ENCODE measurements at regions not wholly inside any gene's neighbourhood (a gene's known extent, or its start where the extent isn't known, plus 50 kb on each side); places are given as distances from the start of the nearest gene placed in this dataset.

- intact Hi-C loops (cut with micrococcal nuclease), result no loop called here
- Histone ChIP-seq H3K4me3 (no peak overlapping the region), H3K9me3 (replicated peaks) (no peaks in the 10 kb centered on the region), H3K36me3 (no peaks in the 10 kb centered on the region), H3K27ac (replicated peaks) (no peak overlapping the region), H3K27me3 (ENCODE audit: low read depth) (no peaks in the 10 kb centered on the region), H3K4me1 (no peaks in the 10 kb centered on the region)
- DNase-seq, result no peak
- no peak for TF ChIP-seq CTCF (IDR thresholded peaks at IDR 0.05; ENCODE audit: borderline replicate concordance)
These were observed 208.6 kb downstream of the CD47 start for GRCh38 chr3:107882261-107882660.

GRCh38 chr3:107881509-107881908 is 209.3 kb downstream of the CD47 start:
- TF ChIP-seq CTCF (IDR thresholded peaks at IDR 0.05; ENCODE audit: borderline replicate concordance), result no peak

GRCh38 chr3:107880702-107881101 is 210.1 kb downstream of the CD47 start:
- no peak overlapping the region for H3K4me3 ChIP-seq
- H3K27me3 ChIP-seq (ENCODE audit: low read depth), result no peaks in the 10 kb centered on the region
- H3K9me3 ChIP-seq (replicated peaks), result no peaks in the 10 kb centered on the region
- no peak for TF ChIP-seq CTCF (IDR thresholded peaks at IDR 0.05; ENCODE audit: borderline replicate concordance)
- H3K36me3 ChIP-seq, result no peaks in the 10 kb centered on the region
- no peak for DNase-seq
- intact Hi-C loops (cut with micrococcal nuclease), result no loop called here
- no peak overlapping the region for H3K27ac ChIP-seq (replicated peaks)
- H3K4me1 ChIP-seq, result no peaks in the 10 kb centered on the region

More at GRCh38 chr3:107881509-107881908, 209.3 kb downstream of the CD47 start:
- Histone ChIP-seq H3K4me1 (no peaks in the 10 kb centered on the region), H3K9me3 (replicated peaks) (no peaks in the 10 kb centered on the region), H3K4me3 (no peak overlapping the region), H3K36me3 (no peaks in the 10 kb centered on the region), H3K27ac (replicated peaks) (no peak overlapping the region), H3K27me3 (ENCODE audit: low read depth) (no peaks in the 10 kb centered on the region)
- intact Hi-C loops (cut with micrococcal nuclease), result no loop called here
- DNase-seq, result no peak

GRCh38 chr3:107877936-107878335 is 212.9 kb downstream of the CD47 start:
- no peaks in the 10 kb centered on the region for H3K9me3 ChIP-seq (replicated peaks)
- no peak for TF ChIP-seq CTCF (IDR thresholded peaks at IDR 0.05; ENCODE audit: borderline replicate concordance)
- DNase-seq, result no peak
- no peaks in the 10 kb centered on the region for H3K27me3 ChIP-seq (ENCODE audit: low read depth)
- H3K27ac ChIP-seq (replicated peaks), result no peak overlapping the region
- intact Hi-C loops (cut with micrococcal nuclease), result no loop called here
- H3K4me1 ChIP-seq, result no peaks in the 10 kb centered on the region
- H3K36me3 ChIP-seq, result no peaks in the 10 kb centered on the region
- H3K4me3 ChIP-seq, result no peak overlapping the region

- Histone ChIP-seq H3K27ac (replicated peaks) (no peak overlapping the region), H3K4me1 (no peaks in the 10 kb centered on the region), H3K36me3 (no peaks in the 10 kb centered on the region), H3K4me3 (no peak overlapping the region), H3K9me3 (replicated peaks) (no peaks in the 10 kb centered on the region), H3K27me3 (ENCODE audit: low read depth) (no peaks in the 10 kb centered on the region)
- intact Hi-C loops (cut with micrococcal nuclease), result no loop called here
- DNase-seq, result no peak
- no peak for TF ChIP-seq CTCF (IDR thresholded peaks at IDR 0.05; ENCODE audit: borderline replicate concordance)
These were observed 219.7 kb downstream of the CD47 start for GRCh38 chr3:107870943-107871638.
